NOMO-1 treated with dmso at 0.1 percent for 144 hours (cell line): ENCODE measurements at regions not wholly inside any gene's neighbourhood (a gene's known extent, or its start where the extent isn't known, plus 50 kb on each side); places are given as distances from the start of the nearest gene placed in this dataset.

ENCODE experiments used
- DNase-seq: peaks from one replicate; lab custom pipeline; 2025; ENCODE audit not compliant: unreplicated experiment; lab: John Stamatoyannopoulos, UW

- DNase-seq, result peak; percentile 84
Observed at GRCh38 chr10:3850999-3851937, 66.3 kb upstream of the KLF6 start.

- DNase-seq, result no peak
Observed at GRCh38 chr10:3848775-3849635, 64.0 kb upstream of the KLF6 start.

GRCh38 chr10:3848005-3848774, 63.2 kb upstream of the KLF6 start:
- no peak for DNase-seq

DNA sequence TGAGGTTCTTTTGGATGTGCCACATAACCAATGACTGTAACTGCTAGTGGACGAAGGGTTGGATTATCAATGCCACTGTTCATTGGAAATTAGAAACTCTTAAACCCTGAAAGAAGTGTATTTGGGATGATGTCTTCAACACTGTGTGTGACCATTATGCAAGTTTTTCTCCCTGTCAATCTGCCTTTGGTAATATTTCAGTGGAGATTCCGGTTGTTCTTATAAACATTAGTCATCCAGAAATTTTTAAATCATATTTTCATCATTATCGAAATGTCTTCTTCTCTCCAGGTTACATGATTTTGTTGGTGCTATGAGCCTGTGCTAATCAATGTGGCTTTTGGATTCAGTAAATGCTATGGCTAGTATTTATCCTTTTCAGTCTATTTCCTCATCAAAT, 61.7 kb upstream of the KLF6 start:
- no peak for DNase-seq

- DNase-seq, result no peak
Observed at GRCh38 chr10:3844491-3845025, 59.5 kb upstream of the KLF6 start.

DNA sequence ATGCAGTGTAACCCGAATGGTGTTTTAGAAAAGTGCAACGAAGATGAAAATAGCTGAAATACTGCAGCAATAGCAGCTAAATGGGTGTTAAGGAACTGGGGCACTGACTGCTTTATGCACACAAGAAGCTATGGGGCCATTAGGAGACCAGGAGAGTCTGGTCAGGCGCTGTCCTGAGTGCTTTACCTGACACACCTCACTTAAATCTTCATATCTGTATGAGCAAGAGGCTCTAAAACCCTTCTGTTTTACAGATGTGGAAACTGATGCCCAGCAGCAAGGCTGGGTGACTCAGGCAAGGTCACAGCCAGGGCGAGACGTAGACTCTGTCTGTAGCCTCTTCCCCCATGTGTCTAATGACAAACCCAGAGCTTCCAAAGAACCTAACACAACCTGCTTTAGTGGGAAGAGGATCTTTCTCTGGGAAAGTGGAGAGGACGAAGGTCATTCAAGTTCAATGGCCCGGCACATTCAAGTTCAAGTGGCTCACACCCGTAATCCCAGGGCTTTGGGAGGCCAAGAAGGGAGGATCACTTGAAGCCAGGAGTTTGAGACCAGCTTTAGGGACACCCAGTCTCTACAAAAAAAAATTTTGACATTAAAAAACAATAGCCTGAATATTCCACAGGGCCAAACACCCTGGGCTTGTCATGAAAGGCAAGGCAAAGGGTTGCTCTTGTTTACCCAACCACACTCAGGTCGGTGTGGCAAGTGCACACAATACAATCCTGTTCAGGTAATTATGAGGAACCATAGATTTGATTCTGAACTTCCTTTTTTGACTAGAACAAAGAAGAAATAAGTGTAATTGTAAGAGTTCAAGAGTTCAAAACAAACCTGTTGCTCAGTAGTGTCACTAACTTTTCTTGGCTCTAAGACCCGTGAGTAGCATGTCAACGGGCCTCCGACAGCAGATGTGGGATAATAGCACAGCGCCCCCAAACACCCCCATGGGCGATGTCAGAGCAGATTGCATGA, 53.7 kb upstream of the KLF6 start:
- DNase-seq, result no peak

- no peak for DNase-seq
Observed at GRCh38 chr10:3837647-3838459, 52.8 kb upstream of the KLF6 start.

DNA sequence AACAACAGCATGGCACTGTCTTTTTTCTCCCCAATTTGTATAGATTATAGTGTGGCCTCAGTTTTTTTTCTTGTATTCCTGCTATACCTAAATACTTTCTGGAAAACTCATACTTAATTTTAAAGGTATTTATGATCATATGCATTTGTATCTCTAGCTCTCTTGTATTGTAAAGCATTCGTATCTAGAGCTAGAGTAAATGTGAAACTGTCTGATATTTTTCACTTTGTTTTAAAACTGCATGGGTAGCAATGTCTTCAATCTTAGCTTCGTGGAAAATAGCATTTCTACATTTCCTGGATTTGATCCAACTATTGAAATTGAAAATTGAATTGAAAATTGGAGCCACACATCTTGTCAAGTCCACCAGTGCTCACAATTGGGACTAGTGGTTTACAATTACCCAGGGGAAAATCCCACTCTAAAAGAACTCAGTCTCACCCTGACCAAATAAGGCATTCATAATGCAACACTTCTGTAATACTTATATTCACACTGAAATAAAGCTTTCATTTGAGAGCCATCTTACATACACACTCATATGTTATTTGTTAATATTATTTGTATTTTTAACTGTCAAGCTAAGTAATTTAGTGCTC, 51.3 kb upstream of the KLF6 start:
- DNase-seq, result no peak

DNA sequence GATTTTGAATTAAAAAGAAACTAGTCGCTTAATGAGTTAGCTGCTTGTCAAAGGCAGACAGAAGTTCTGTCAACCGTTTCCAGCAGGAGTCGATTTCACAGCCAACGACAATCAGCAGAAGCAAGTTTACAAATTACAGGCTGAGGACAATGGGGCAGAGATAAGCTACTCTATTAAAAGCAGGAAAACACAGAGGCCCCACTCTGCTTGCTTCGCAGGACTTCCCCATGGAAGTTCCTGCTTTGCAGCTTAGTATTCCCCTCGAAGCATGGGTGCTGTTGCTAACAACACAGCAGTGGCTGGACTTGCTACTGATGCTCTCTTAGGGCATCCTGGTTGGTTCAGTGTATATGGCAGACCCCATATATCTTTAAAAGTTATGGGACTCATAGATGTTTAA, 50.8 kb upstream of the KLF6 start:
- no peak for DNase-seq

GRCh38 chr10:3834947-3835346, 49.9 kb upstream of the KLF6 start:
- DNase-seq, result no peak
